HG02885 (cell line): ENCODE measurements at regions not wholly inside any gene's neighbourhood (a gene's known extent, or its start where the extent isn't known, plus 50 kb on each side); places are given as distances from the start of the nearest gene placed in this dataset.
"Not testable (repeated sequence)": the region's sequence is repeated elsewhere in the genome, so short reads cannot be mapped to it uniquely, and the experiment has no call there.

ENCODE experiments used
- ATAC-seq: cut with Tn5 transposase; IDR thresholded peaks from one replicate; pipeline ENCODE4 v1.9.1; 2021; ENCODE audit warnings: mild to moderate bottlenecking; ENCODE audit not compliant: unreplicated experiment, poor library complexity

GRCh38 chr13:65631078-65631477 is 1599.1 kb downstream of the PCDH9 start:
- no peak for ATAC-seq

DNA sequence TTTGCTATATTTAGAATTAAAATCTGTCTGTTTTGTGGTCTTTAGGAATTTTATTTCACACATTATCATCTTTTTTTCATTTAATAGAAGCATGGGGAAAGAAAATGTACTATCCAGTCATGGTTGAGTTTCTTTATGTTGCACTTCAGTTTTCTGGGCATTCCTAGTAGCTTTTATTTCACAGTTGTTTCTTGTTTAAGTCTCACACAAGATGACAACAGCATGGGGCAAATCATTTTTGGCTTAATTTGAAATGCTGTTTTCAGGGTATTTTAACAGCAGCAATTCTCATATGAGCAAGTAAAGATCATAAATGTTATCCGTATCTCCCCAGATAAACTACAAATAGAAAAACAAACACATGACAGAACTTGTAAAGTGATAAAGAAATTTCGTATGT is 1600.2 kb downstream of the PCDH9 start:
- ATAC-seq, result no peak

DNA sequence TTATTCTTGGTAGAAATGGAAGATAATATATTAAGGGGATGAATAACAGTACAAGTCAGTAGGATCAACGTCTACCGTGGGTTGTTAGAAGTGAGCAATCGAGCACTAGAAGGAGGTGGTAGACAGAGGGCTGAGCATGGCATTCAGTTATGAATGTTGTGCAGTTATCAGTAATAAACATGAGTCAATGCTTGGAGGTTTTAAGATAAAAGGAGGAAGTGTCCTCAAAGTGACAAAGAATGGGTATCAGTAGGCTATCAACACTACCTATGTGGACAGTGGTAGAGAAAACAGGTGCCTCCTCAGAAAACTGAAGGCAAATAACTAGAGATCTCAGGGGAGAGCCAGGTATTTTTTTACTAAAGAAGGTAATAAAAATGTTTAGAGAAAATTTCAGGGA is 1607.0 kb downstream of the PCDH9 start:
- ATAC-seq, result no peak

DNA sequence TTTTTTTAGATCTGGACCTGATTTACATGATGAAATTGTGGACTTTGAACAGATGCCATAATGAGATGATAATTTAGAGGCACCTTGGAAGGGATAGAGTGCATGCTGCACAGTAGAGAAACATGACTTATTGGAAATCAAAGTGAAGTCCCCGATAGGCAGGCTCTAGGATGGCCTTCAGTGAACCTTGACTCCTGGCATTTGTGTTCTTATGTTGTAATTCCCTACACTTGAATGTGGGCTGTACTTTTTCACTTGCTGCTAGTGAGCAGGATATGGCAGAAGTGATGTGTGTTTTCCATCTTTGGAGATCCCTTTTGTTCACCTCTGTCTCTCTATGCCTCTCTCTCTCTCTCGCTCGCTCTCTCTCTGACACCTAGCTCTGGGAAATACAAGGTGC is 1614.6 kb downstream of the PCDH9 start:
- no peak for ATAC-seq

- ATAC-seq, result no peak
Observed at GRCh38 chr13:65613004-65613403, 1617.1 kb downstream of the PCDH9 start.

- ATAC-seq, result no peak
Observed at GRCh38 chr13:65609350-65609749, 1620.8 kb downstream of the PCDH9 start.

- ATAC-seq, result no peak
Observed at GRCh38 chr13:65606622-65607021, 1623.5 kb downstream of the PCDH9 start.

- no peak for ATAC-seq
Observed at GRCh38 chr13:65605396-65605795, 1624.7 kb downstream of the PCDH9 start.

- ATAC-seq, result no peak
Observed at GRCh38 chr13:65603160-65603559, 1627.0 kb downstream of the PCDH9 start.

- no peak for ATAC-seq
Observed at GRCh38 chr13:65601855-65602254, 1628.3 kb downstream of the PCDH9 start.

DNA sequence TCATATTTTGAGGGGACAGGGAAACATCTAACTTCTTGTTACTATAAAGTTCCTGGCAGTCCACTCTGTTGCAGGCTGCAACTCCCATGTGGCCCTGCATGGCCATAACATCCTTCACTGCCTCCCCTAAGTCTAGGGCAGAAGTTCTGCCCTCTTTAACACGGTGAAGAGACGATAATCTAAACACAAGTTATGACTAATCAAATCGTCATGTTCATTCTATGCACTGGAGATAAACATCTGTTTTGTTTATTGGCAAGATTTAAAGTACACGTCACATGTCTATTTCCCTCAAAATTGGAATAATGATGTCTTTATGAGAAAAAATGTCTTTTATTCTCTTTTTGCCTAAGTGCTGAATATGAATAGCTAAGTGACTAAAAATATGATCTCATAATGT is 1629.4 kb downstream of the PCDH9 start:
- ATAC-seq, result no peak

GRCh38 chr13:65597839-65598818 is 1632.0 kb downstream of the PCDH9 start:
- ATAC-seq, result no peak

DNA sequence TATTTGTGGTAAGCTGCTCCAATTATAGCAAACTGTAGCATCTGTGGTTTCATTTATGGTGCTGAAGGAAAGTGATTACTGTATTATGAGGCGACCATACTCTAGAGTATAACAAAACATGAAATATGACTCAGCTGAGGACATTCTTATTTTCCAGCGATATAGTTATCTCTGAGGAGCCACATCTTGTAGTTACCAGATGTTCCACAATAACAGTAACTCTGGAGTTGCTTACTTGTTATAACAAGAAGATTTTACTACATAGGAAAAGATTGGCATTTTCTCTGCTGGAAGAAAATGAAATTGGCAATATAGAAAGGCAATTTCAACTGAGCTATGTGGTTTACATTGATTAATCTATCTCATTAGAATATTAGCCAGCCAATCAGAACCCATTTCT is 1634.2 kb downstream of the PCDH9 start:
- ATAC-seq, result no peak

GRCh38 chr13:65594298-65594781 is 1635.8 kb downstream of the PCDH9 start:
- no peak for ATAC-seq

- ATAC-seq, result no peak
Observed at GRCh38 chr13:65593298-65593874, 1636.8 kb downstream of the PCDH9 start.

GRCh38 chr13:65592731-65593130 is 1637.4 kb downstream of the PCDH9 start:
- ATAC-seq, result no peak

DNA sequence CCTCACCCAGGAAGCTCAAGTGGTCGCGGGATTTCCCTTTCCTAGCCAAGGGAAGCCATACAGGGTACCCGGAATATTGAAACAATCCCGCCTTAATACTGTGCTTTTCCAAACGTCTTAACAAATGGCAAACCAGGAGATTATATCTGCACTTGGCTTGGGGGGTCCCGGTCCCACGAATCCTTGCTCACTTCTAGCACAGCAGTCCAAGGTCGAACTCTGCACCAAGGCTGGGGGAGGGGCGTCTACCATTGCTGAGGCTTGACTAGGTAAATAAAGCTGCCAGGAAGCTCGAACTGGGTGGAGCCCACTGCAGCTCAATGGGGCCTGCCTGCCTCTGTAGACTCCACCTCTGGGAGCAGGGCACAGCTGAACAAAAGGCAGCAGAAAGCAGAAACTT is 1644.8 kb downstream of the PCDH9 start:
- ATAC-seq, result no peak

GRCh38 chr13:65584126-65584525 is 1646.0 kb downstream of the PCDH9 start:
- ATAC-seq, result no peak

GRCh38 chr13:65582160-65582559 is 1648.0 kb downstream of the PCDH9 start:
- ATAC-seq, result no peak

DNA sequence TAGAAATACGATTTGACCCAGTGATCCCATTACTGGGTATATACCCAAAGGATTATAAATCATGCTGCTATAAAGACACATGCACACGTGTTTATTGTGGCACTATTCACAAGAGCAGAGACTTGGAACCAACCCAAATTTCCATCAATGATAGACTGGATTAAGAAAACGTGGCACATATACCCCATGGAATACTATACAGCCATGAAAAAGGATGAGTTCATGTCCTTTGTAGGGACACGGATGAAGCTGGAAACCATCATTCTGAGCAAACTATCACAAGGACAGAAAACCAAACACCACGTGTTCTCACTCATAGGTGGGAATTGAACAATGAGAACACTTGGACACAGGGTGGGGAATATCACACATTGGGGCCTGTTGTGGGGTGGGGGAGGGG is 1665.6 kb downstream of the PCDH9 start:
- ATAC-seq, result not testable (repeated sequence)

DNA sequence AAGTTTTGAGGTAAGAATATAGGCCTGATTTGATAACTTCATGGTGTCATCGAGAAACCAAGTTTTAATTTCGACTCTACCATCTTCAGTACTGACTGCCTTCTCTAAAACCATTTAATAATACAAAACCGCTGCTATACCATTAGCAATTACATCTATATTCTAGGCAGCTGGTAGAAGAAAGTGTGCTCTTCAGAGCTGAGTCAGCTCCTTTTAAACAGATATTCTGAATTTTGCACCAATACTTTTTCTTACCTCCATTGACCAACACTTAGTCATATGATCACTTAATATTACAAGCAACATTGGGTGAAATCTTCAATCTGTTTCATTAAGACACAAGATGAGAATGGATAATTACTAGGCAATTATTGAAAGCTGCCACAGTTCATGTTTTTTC is 1667.8 kb downstream of the PCDH9 start:
- no peak for ATAC-seq

DNA sequence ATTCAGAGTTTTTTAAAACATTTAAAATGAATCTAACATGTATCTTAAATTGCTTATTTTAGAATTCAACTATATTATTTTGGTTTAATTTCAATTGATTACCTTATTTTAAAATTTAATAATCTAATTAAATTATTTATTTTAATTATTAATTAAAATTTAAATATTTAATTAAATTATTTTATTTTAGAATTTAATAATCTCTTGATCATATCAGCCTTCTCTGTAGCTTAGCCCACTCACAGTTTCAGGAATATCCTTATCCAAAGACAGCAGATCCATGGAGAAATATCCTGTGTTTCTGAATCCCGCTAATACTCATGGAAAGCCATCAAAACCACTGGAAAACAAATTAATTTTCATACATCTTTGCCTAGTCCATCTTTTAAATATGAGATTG is 1669.2 kb downstream of the PCDH9 start:
- no peak for ATAC-seq
